ENCODE measurements at regions not wholly inside any gene's neighbourhood (a gene's known extent, or its start where the extent isn't known, plus 50 kb on each side); places are given as distances from the start of the nearest gene placed in this dataset.

- no peaks in the 10 kb centered on the region for H3K27me3 ChIP-seq (ENCODE audit: control insufficient read depth, insufficient read depth, low read length)
- no peaks in the 10 kb centered on the region for H3K9me3 ChIP-seq (ENCODE audit: control insufficient read depth, low read depth, low read length)
- peaks cover 7% of the 10 kb centered on the region for H3K4me1 ChIP-seq (ENCODE audit: control insufficient read depth, low read depth, low read length)
- H3K9ac ChIP-seq (ENCODE audit: low read length) = no peak overlapping the region
- H3K27ac ChIP-seq (ENCODE audit: low read length) = no peak overlapping the region
- H3K4me3 ChIP-seq (ENCODE audit: low read length) = no peak overlapping the region
- H3K36me3 ChIP-seq (ENCODE audit: control insufficient read depth, low read depth, low read length) = no peaks in the 10 kb centered on the region
Measured at GRCh38 chr18:68152770-68153169, 562.1 kb downstream of the TMX3 start.

- no peak overlapping the region for H3K9ac ChIP-seq (ENCODE audit: low read length)
- H3K27ac ChIP-seq (ENCODE audit: low read length) = no peak overlapping the region
- no peaks in the 10 kb centered on the region for H3K9me3 ChIP-seq (ENCODE audit: control insufficient read depth, low read depth, low read length)
- no peaks in the 10 kb centered on the region for H3K27me3 ChIP-seq (ENCODE audit: control insufficient read depth, insufficient read depth, low read length)
- H3K4me1 ChIP-seq (ENCODE audit: control insufficient read depth, low read depth, low read length) = peaks cover 8% of the 10 kb centered on the region
- H3K36me3 ChIP-seq (ENCODE audit: control insufficient read depth, low read depth, low read length) = no peaks in the 10 kb centered on the region
- H3K4me3 ChIP-seq (ENCODE audit: low read length) = no peak overlapping the region
Measured at GRCh38 chr18:68150961-68151360, 563.9 kb downstream of the TMX3 start.

- H3K4me1 ChIP-seq (ENCODE audit: control insufficient read depth, low read depth, low read length) = peaks cover 8% of the 10 kb centered on the region
- no peak overlapping the region for H3K27ac ChIP-seq (ENCODE audit: low read length)
- no peaks in the 10 kb centered on the region for H3K27me3 ChIP-seq (ENCODE audit: control insufficient read depth, insufficient read depth, low read length)
- no peak overlapping the region for H3K9ac ChIP-seq (ENCODE audit: low read length)
- H3K4me3 ChIP-seq (ENCODE audit: low read length) = no peak overlapping the region
- H3K9me3 ChIP-seq (ENCODE audit: control insufficient read depth, low read depth, low read length) = no peaks in the 10 kb centered on the region
- no peaks in the 10 kb centered on the region for H3K36me3 ChIP-seq (ENCODE audit: control insufficient read depth, low read depth, low read length)
Measured at GRCh38 chr18:68148863-68149262, 566.0 kb downstream of the TMX3 start.

GRCh38 chr18:68147728-68148127 is 567.2 kb downstream of the TMX3 start:
- Histone ChIP-seq H3K36me3 (ENCODE audit: control insufficient read depth, low read depth, low read length) (no peaks in the 10 kb centered on the region), H3K27ac (ENCODE audit: low read length) (no peak overlapping the region), H3K27me3 (ENCODE audit: control insufficient read depth, insufficient read depth, low read length) (no peaks in the 10 kb centered on the region), H3K9ac (ENCODE audit: low read length) (no peak overlapping the region), H3K4me1 (ENCODE audit: control insufficient read depth, low read depth, low read length) (peaks cover 8% of the 10 kb centered on the region), H3K9me3 (ENCODE audit: control insufficient read depth, low read depth, low read length) (no peaks in the 10 kb centered on the region), H3K4me3 (ENCODE audit: low read length) (no peak overlapping the region)

- Histone ChIP-seq H3K4me1 (ENCODE audit: control insufficient read depth, low read depth, low read length) (no peaks in the 10 kb centered on the region), H3K27ac (ENCODE audit: low read length) (no peak overlapping the region), H3K27me3 (ENCODE audit: control insufficient read depth, insufficient read depth, low read length) (no peaks in the 10 kb centered on the region), H3K4me3 (ENCODE audit: low read length) (no peak overlapping the region), H3K9ac (ENCODE audit: low read length) (no peak overlapping the region), H3K9me3 (ENCODE audit: control insufficient read depth, low read depth, low read length) (no peaks in the 10 kb centered on the region), H3K36me3 (ENCODE audit: control insufficient read depth, low read depth, low read length) (no peaks in the 10 kb centered on the region)
Measured at GRCh38 chr18:68121826-68122225, 593.1 kb downstream of the TMX3 start.

GRCh38 chr18:68121308-68121707 is 593.6 kb downstream of the TMX3 start:
- no peak overlapping the region for H3K4me3 ChIP-seq (ENCODE audit: low read length)
- no peak overlapping the region for H3K9ac ChIP-seq (ENCODE audit: low read length)
- no peaks in the 10 kb centered on the region for H3K9me3 ChIP-seq (ENCODE audit: control insufficient read depth, low read depth, low read length)
- no peaks in the 10 kb centered on the region for H3K4me1 ChIP-seq (ENCODE audit: control insufficient read depth, low read depth, low read length)
- no peaks in the 10 kb centered on the region for H3K36me3 ChIP-seq (ENCODE audit: control insufficient read depth, low read depth, low read length)
- H3K27me3 ChIP-seq (ENCODE audit: control insufficient read depth, insufficient read depth, low read length) = no peaks in the 10 kb centered on the region
- no peak overlapping the region for H3K27ac ChIP-seq (ENCODE audit: low read length)

GRCh38 chr18:68114989-68115388 is 598.5 kb upstream of the DSEL start:
- Histone ChIP-seq H3K27ac (ENCODE audit: low read length) (no peak overlapping the region), H3K27me3 (ENCODE audit: control insufficient read depth, insufficient read depth, low read length) (no peaks in the 10 kb centered on the region), H3K36me3 (ENCODE audit: control insufficient read depth, low read depth, low read length) (no peaks in the 10 kb centered on the region), H3K9ac (ENCODE audit: low read length) (no peak overlapping the region), H3K4me3 (ENCODE audit: low read length) (no peak overlapping the region), H3K4me1 (ENCODE audit: control insufficient read depth, low read depth, low read length) (no peaks in the 10 kb centered on the region), H3K9me3 (ENCODE audit: control insufficient read depth, low read depth, low read length) (no peaks in the 10 kb centered on the region)

GRCh38 chr18:68104036-68104435 is 587.5 kb upstream of the DSEL start:
- Histone ChIP-seq H3K36me3 (ENCODE audit: control insufficient read depth, low read depth, low read length) (no peaks in the 10 kb centered on the region), H3K9me3 (ENCODE audit: control insufficient read depth, low read depth, low read length) (no peaks in the 10 kb centered on the region), H3K4me3 (ENCODE audit: low read length) (no peak overlapping the region), H3K9ac (ENCODE audit: low read length) (no peak overlapping the region), H3K27ac (ENCODE audit: low read length) (no peak overlapping the region), H3K4me1 (ENCODE audit: control insufficient read depth, low read depth, low read length) (no peaks in the 10 kb centered on the region), H3K27me3 (ENCODE audit: control insufficient read depth, insufficient read depth, low read length) (no peaks in the 10 kb centered on the region)

- Histone ChIP-seq H3K4me1 (ENCODE audit: control insufficient read depth, low read depth, low read length) (no peaks in the 10 kb centered on the region), H3K4me3 (ENCODE audit: low read length) (no peak overlapping the region), H3K9me3 (ENCODE audit: control insufficient read depth, low read depth, low read length) (no peaks in the 10 kb centered on the region), H3K27me3 (ENCODE audit: control insufficient read depth, insufficient read depth, low read length) (no peaks in the 10 kb centered on the region), H3K27ac (ENCODE audit: low read length) (no peak overlapping the region), H3K36me3 (ENCODE audit: control insufficient read depth, low read depth, low read length) (no peaks in the 10 kb centered on the region), H3K9ac (ENCODE audit: low read length) (no peak overlapping the region)
Measured at GRCh38 chr18:68103561-68103960, 587.0 kb upstream of the DSEL start.

GRCh38 chr18:68102117-68102516 is 585.6 kb upstream of the DSEL start:
- Histone ChIP-seq H3K4me3 (ENCODE audit: low read length) (no peak overlapping the region), H3K9me3 (ENCODE audit: control insufficient read depth, low read depth, low read length) (no peaks in the 10 kb centered on the region), H3K4me1 (ENCODE audit: control insufficient read depth, low read depth, low read length) (no peaks in the 10 kb centered on the region), H3K27ac (ENCODE audit: low read length) (no peak overlapping the region), H3K27me3 (ENCODE audit: control insufficient read depth, insufficient read depth, low read length) (no peaks in the 10 kb centered on the region), H3K9ac (ENCODE audit: low read length) (no peak overlapping the region), H3K36me3 (ENCODE audit: control insufficient read depth, low read depth, low read length) (no peaks in the 10 kb centered on the region)

- no peaks in the 10 kb centered on the region for H3K9me3 ChIP-seq (ENCODE audit: control insufficient read depth, low read depth, low read length)
- H3K4me3 ChIP-seq (ENCODE audit: low read length) = no peak overlapping the region
- H3K36me3 ChIP-seq (ENCODE audit: control insufficient read depth, low read depth, low read length) = no peaks in the 10 kb centered on the region
Measured at GRCh38 chr18:68098655-68099054, 582.1 kb upstream of the DSEL start.

GRCh38 chr18:68086481-68086880 is 570.0 kb upstream of the DSEL start:
- H3K9ac ChIP-seq (ENCODE audit: low read length) = no peak overlapping the region

More at GRCh38 chr18:68098655-68099054, 582.1 kb upstream of the DSEL start:
- no peaks in the 10 kb centered on the region for H3K27me3 ChIP-seq (ENCODE audit: control insufficient read depth, insufficient read depth, low read length)
- H3K9ac ChIP-seq (ENCODE audit: low read length) = no peak overlapping the region
- no peak overlapping the region for H3K27ac ChIP-seq (ENCODE audit: low read length)
- no peaks in the 10 kb centered on the region for H3K4me1 ChIP-seq (ENCODE audit: control insufficient read depth, low read depth, low read length)

More at GRCh38 chr18:68086481-68086880, 570.0 kb upstream of the DSEL start:
- Histone ChIP-seq H3K27me3 (ENCODE audit: control insufficient read depth, insufficient read depth, low read length) (no peaks in the 10 kb centered on the region), H3K27ac (ENCODE audit: low read length) (no peak overlapping the region), H3K4me3 (ENCODE audit: low read length) (no peak overlapping the region), H3K4me1 (ENCODE audit: control insufficient read depth, low read depth, low read length) (peaks cover 6% of the 10 kb centered on the region), H3K9me3 (ENCODE audit: control insufficient read depth, low read depth, low read length) (no peaks in the 10 kb centered on the region), H3K36me3 (ENCODE audit: control insufficient read depth, low read depth, low read length) (no peaks in the 10 kb centered on the region)

All from iPS-18a (cell line).